ENCODE measurements at regions not wholly inside any gene's neighbourhood (a gene's known extent, or its start where the extent isn't known, plus 50 kb on each side); places are given as distances from the start of the nearest gene placed in this dataset.

- no peak overlapping the region for H3K4me2 ChIP-seq (ENCODE audit: low read depth, low read length, poor library complexity, severe bottlenecking)
- H3K27me3 ChIP-seq (ENCODE audit: insufficient read depth, low read length, poor library complexity, severe bottlenecking), result no peaks in the 10 kb centered on the region
- H3K4me3 ChIP-seq (ENCODE audit: low read length, poor library complexity, severe bottlenecking), result no peak overlapping the region
- H3K9ac ChIP-seq (ENCODE audit: low read depth, low read length, poor library complexity, severe bottlenecking), result no peak overlapping the region
- TF ChIP-seq EZH2phosphoT487 (IDR thresholded peaks at IDR 0.05; ENCODE audit: borderline replicate concordance) (no peak), CTCF (conservative IDR thresholded peaks at IDR 0.05; ENCODE audit: low read length) (no peak)
- no peak overlapping the region for H2AFZ ChIP-seq (ENCODE audit: low read length)
- H3K79me2 ChIP-seq (ENCODE audit: insufficient read depth, low read length), result no peaks in the 10 kb centered on the region
- no peaks in the 10 kb centered on the region for H3K4me1 ChIP-seq (ENCODE audit: insufficient read depth, low read length, poor library complexity, severe bottlenecking)
- H3K9me2 ChIP-seq (replicated peaks; ENCODE audit: low read depth, low read length), result no peaks in the 10 kb centered on the region
- H3F3A ChIP-seq (ENCODE audit: low read depth), result no peaks in the 10 kb centered on the region
- H4K20me1 ChIP-seq (ENCODE audit: insufficient read depth, low read length, poor library complexity, severe bottlenecking), result no peaks in the 10 kb centered on the region
- H3K9me3 ChIP-seq (ENCODE audit: insufficient read depth, low read depth, low read length), result no peaks in the 10 kb centered on the region
- H3K36me3 ChIP-seq (ENCODE audit: insufficient read depth, low read length), result no peaks in the 10 kb centered on the region
Observed at GRCh38 chr20:19882446-19882845, 124.4 kb downstream of the RIN2 start.

GRCh38 chr20:19883501-19883900 is 125.4 kb downstream of the RIN2 start:
- Histone ChIP-seq H2AFZ (ENCODE audit: low read length) (no peak overlapping the region), H3K4me2 (ENCODE audit: low read depth, low read length, poor library complexity, severe bottlenecking) (no peak overlapping the region), H3K9me2 (replicated peaks; ENCODE audit: low read depth, low read length) (no peaks in the 10 kb centered on the region), H3K4me3 (ENCODE audit: low read length, poor library complexity, severe bottlenecking) (no peak overlapping the region), H4K20me1 (ENCODE audit: insufficient read depth, low read length, poor library complexity, severe bottlenecking) (no peaks in the 10 kb centered on the region), H3K4me1 (ENCODE audit: insufficient read depth, low read length, poor library complexity, severe bottlenecking) (no peaks in the 10 kb centered on the region), H3K36me3 (ENCODE audit: insufficient read depth, low read length) (no peaks in the 10 kb centered on the region), H3K9ac (ENCODE audit: low read depth, low read length, poor library complexity, severe bottlenecking) (no peak overlapping the region), H3F3A (ENCODE audit: low read depth) (no peaks in the 10 kb centered on the region), H3K9me3 (ENCODE audit: insufficient read depth, low read depth, low read length) (no peaks in the 10 kb centered on the region), H3K79me2 (ENCODE audit: insufficient read depth, low read length) (no peaks in the 10 kb centered on the region), H3K27me3 (ENCODE audit: insufficient read depth, low read length, poor library complexity, severe bottlenecking) (no peaks in the 10 kb centered on the region)
- no peak for TF ChIP-seq CTCF (conservative IDR thresholded peaks at IDR 0.05; ENCODE audit: low read length)
- TF ChIP-seq EZH2phosphoT487 (IDR thresholded peaks at IDR 0.05; ENCODE audit: borderline replicate concordance), result no peak

GRCh38 chr20:19885594-19885938 is 127.5 kb downstream of the RIN2 start:
- Histone ChIP-seq H3K36me3 (ENCODE audit: insufficient read depth, low read length) (no peaks in the 10 kb centered on the region), H3K4me3 (ENCODE audit: low read length, poor library complexity, severe bottlenecking) (no peak overlapping the region), H3K79me2 (ENCODE audit: insufficient read depth, low read length) (no peaks in the 10 kb centered on the region), H3K9me3 (ENCODE audit: insufficient read depth, low read depth, low read length) (no peaks in the 10 kb centered on the region), H4K20me1 (ENCODE audit: insufficient read depth, low read length, poor library complexity, severe bottlenecking) (no peaks in the 10 kb centered on the region), H3K9ac (ENCODE audit: low read depth, low read length, poor library complexity, severe bottlenecking) (no peak overlapping the region), H3K9me2 (replicated peaks; ENCODE audit: low read depth, low read length) (no peaks in the 10 kb centered on the region), H3K4me2 (ENCODE audit: low read depth, low read length, poor library complexity, severe bottlenecking) (no peak overlapping the region), H3F3A (ENCODE audit: low read depth) (no peaks in the 10 kb centered on the region), H3K27me3 (ENCODE audit: insufficient read depth, low read length, poor library complexity, severe bottlenecking) (no peaks in the 10 kb centered on the region), H3K4me1 (ENCODE audit: insufficient read depth, low read length, poor library complexity, severe bottlenecking) (no peaks in the 10 kb centered on the region), H2AFZ (ENCODE audit: low read length) (no peak overlapping the region)
- no peak for TF ChIP-seq EZH2phosphoT487 (IDR thresholded peaks at IDR 0.05; ENCODE audit: borderline replicate concordance)
- no peak for TF ChIP-seq CTCF (conservative IDR thresholded peaks at IDR 0.05; ENCODE audit: low read length)

Measured in Loucy (cell line).